ENCODE measurements at regions not wholly inside any gene's neighbourhood (a gene's known extent, or its start where the extent isn't known, plus 50 kb on each side); places are given as distances from the start of the nearest gene placed in this dataset.

DNA sequence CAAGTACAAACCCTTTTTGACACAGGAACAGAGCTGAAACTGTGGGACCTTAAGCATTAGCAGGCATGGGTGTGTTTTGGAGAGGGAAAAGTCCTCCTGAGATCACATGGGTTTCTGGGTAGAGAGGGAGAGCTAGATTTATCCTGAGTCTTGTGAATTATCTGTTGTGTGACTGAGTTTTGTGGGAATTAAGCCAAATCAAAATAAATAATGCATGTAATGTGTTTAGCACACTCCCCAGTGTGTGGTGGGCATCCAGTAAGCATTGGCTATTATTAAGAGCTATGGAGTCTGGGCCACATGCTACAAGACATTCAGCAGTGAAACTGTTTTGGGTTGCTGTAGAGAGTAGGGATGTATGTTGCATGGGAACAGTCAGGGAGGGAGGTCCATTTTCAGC, 75.3 kb upstream of the JAG1 start:
- Histone ChIP-seq H2AFZ (ENCODE audit: low read depth, low read length) (no peak overlapping the region), H3K4me1 (ENCODE audit: low read length) (no peaks in the 10 kb centered on the region), H3K79me2 (ENCODE audit: low read length) (no peaks in the 10 kb centered on the region), H3K4me3 (ENCODE audit: low read length) (no peak overlapping the region), H3K9me3 (ENCODE audit: insufficient read depth, low read length) (no peaks in the 10 kb centered on the region), H3K27ac (ENCODE audit: low read length) (no peak overlapping the region), H3K4me2 (ENCODE audit: low read length) (no peak overlapping the region), H3K27me3 (ENCODE audit: low read depth, low read length) (no peaks in the 10 kb centered on the region), H3K36me3 (replicated peaks; ENCODE audit: low read depth, low read length) (no peaks in the 10 kb centered on the region), H4K20me1 (ENCODE audit: insufficient read depth, low read length) (no peaks in the 10 kb centered on the region), H3K9ac (ENCODE audit: low read length) (no peak overlapping the region)
- TF ChIP-seq EZH2phosphoT487 (IDR thresholded peaks at IDR 0.05; ENCODE audit: low read depth) = no peak

DNA sequence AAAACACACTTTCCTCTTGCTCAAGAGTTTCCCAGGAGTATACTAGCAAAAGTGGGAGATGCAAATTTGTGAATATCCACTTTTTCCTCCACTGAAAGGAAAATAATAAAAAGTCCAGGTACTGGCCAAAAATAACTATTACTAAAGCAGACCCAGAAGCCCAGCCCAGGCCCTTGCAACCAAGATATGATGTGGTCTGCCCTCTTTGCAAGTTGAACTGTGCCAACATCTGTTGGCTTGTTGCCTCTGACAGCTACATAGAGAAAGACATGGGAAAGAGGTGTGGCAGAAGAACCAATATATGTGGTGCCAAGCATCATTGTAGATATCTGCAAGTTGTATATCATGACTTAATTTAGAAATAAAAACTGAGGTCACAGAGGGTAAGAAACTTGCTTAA, 78.4 kb upstream of the JAG1 start:
- Histone ChIP-seq H3K9ac (ENCODE audit: low read length) (no peak overlapping the region), H2AFZ (ENCODE audit: low read depth, low read length) (no peak overlapping the region), H3K79me2 (ENCODE audit: low read length) (no peaks in the 10 kb centered on the region), H3K4me3 (ENCODE audit: low read length) (no peak overlapping the region), H3K36me3 (replicated peaks; ENCODE audit: low read depth, low read length) (no peaks in the 10 kb centered on the region), H3K4me1 (ENCODE audit: low read length) (no peaks in the 10 kb centered on the region), H3K27me3 (ENCODE audit: low read depth, low read length) (peaks cover 13% of the 10 kb centered on the region), H3K27ac (ENCODE audit: low read length) (no peak overlapping the region), H3K9me3 (ENCODE audit: insufficient read depth, low read length) (no peaks in the 10 kb centered on the region), H4K20me1 (ENCODE audit: insufficient read depth, low read length) (no peaks in the 10 kb centered on the region), H3K4me2 (ENCODE audit: low read length) (no peak overlapping the region)
- TF ChIP-seq, protein P1, sequence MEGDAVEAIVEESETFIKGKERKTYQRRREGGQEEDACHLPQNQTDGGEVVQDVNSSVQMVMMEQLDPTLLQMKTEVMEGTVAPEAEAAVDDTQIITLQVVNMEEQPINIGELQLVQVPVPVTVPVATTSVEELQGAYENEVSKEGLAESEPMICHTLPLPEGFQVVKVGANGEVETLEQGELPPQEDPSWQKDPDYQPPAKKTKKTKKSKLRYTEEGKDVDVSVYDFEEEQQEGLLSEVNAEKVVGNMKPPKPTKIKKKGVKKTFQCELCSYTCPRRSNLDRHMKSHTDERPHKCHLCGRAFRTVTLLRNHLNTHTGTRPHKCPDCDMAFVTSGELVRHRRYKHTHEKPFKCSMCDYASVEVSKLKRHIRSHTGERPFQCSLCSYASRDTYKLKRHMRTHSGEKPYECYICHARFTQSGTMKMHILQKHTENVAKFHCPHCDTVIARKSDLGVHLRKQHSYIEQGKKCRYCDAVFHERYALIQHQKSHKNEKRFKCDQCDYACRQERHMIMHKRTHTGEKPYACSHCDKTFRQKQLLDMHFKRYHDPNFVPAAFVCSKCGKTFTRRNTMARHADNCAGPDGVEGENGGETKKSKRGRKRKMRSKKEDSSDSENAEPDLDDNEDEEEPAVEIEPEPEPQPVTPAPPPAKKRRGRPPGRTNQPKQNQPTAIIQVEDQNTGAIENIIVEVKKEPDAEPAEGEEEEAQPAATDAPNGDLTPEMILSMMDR (IDR thresholded peaks at IDR 0.05; ENCODE audit: low read depth, low read length) = no peak
- TF ChIP-seq EZH2phosphoT487 (IDR thresholded peaks at IDR 0.05; ENCODE audit: low read depth) = no peak

DNA sequence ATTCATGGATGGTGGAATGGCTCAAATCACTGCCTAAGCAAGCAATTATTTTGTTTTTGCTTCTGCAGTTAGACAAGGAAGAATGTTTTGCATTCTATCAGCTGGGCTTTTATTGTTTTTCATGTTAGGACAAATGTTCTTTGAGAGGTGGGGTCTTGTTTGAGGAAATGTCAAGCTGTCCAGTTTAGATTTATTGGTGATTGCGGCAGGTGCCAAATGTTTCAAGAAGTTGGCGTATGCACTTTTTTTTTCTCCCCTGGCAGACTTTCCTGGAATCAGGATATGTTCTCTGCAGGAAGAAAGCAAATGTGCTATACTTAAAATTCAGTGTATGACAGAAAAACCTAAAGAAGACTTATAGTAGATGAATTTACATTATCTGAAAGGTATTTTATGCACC, 81.0 kb upstream of the JAG1 start:
- H3K4me1 ChIP-seq (ENCODE audit: low read length) = no peaks in the 10 kb centered on the region
- no peak overlapping the region for H3K27ac ChIP-seq (ENCODE audit: low read length)
- TF ChIP-seq EZH2phosphoT487 (IDR thresholded peaks at IDR 0.05; ENCODE audit: low read depth) = no peak
- TF ChIP-seq, protein P1 (IDR thresholded peaks at IDR 0.05; ENCODE audit: low read depth, low read length) = no peak
- H2AFZ ChIP-seq (ENCODE audit: low read depth, low read length) = no peak overlapping the region
- no peak overlapping the region for H3K4me2 ChIP-seq (ENCODE audit: low read length)
- H3K27me3 ChIP-seq (ENCODE audit: low read depth, low read length) = peaks cover 13% of the 10 kb centered on the region
- no peaks in the 10 kb centered on the region for H3K79me2 ChIP-seq (ENCODE audit: low read length)
- no peaks in the 10 kb centered on the region for H4K20me1 ChIP-seq (ENCODE audit: insufficient read depth, low read length)
- H3K9me3 ChIP-seq (ENCODE audit: insufficient read depth, low read length) = no peaks in the 10 kb centered on the region
- H3K36me3 ChIP-seq (replicated peaks; ENCODE audit: low read depth, low read length) = no peaks in the 10 kb centered on the region
- H3K9ac ChIP-seq (ENCODE audit: low read length) = no peak overlapping the region
- H3K4me3 ChIP-seq (ENCODE audit: low read length) = no peak overlapping the region

DNA sequence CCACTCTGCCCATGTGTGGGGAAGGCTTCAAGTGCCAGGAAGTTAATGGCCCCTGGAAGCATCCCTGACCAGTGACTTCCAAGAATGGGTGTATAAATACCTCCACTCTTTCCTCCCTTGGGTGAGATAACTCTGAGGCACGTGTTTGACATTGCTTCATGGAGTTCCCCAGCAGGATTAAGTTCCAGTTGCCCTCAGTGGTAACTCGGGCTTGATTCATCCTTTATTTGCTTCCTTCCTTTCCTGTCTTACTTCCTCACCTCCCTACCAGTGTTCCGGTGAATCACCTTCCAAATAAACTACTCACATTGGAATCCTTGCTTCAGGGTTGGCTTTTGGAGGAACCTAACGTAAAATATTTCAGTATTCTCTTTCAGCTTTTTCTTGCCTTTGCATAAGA, 84.6 kb upstream of the JAG1 start:
- Histone ChIP-seq H3K79me2 (ENCODE audit: low read length) (no peaks in the 10 kb centered on the region), H3K36me3 (replicated peaks; ENCODE audit: low read depth, low read length) (no peaks in the 10 kb centered on the region), H3K9ac (ENCODE audit: low read length) (no peak overlapping the region), H3K27ac (ENCODE audit: low read length) (no peak overlapping the region), H3K4me1 (ENCODE audit: low read length) (no peaks in the 10 kb centered on the region), H3K4me2 (ENCODE audit: low read length) (no peak overlapping the region), H3K9me3 (ENCODE audit: insufficient read depth, low read length) (no peaks in the 10 kb centered on the region), H4K20me1 (ENCODE audit: insufficient read depth, low read length) (no peaks in the 10 kb centered on the region), H2AFZ (ENCODE audit: low read depth, low read length) (no peak overlapping the region), H3K27me3 (ENCODE audit: low read depth, low read length) (peaks cover 16% of the 10 kb centered on the region), H3K4me3 (ENCODE audit: low read length) (no peak overlapping the region)
- TF ChIP-seq, protein P1 (IDR thresholded peaks at IDR 0.05; ENCODE audit: low read depth, low read length) = no peak
- no peak for TF ChIP-seq EZH2phosphoT487 (IDR thresholded peaks at IDR 0.05; ENCODE audit: low read depth)

DNA sequence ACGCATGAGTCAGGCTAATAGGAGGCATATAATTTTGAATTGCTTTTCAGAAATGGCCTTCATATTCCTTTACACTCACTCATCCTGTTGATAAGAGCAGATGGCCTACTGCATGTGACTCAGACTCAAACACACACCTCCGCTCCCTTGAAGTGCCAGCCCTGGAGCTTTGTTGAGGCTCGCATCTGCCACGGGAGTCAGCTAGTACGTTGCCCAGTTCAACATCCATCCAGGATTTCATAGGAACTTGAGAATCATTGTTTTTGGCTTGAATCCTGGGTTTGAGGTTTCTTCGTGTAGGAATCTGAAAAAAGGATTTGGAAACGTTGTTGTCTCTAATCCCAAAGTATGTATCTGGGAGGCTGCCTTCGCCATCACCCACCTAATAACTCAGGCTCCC, 87.4 kb upstream of the JAG1 start:
- no peaks in the 10 kb centered on the region for H3K9me3 ChIP-seq (ENCODE audit: insufficient read depth, low read length)
- no peaks in the 10 kb centered on the region for H3K4me1 ChIP-seq (ENCODE audit: low read length)
- no peak overlapping the region for H2AFZ ChIP-seq (ENCODE audit: low read depth, low read length)
- H3K4me2 ChIP-seq (ENCODE audit: low read length) = no peak overlapping the region
- no peaks in the 10 kb centered on the region for H3K79me2 ChIP-seq (ENCODE audit: low read length)
- no peak overlapping the region for H3K4me3 ChIP-seq (ENCODE audit: low read length)
- no peak overlapping the region for H3K27ac ChIP-seq (ENCODE audit: low read length)
- H3K36me3 ChIP-seq (replicated peaks; ENCODE audit: low read depth, low read length) = no peaks in the 10 kb centered on the region
- no peak overlapping the region for H3K9ac ChIP-seq (ENCODE audit: low read length)
- no peaks in the 10 kb centered on the region for H4K20me1 ChIP-seq (ENCODE audit: insufficient read depth, low read length)
- peaks cover 3% of the 10 kb centered on the region; the same call in 1 of the 2 replicates for H3K27me3 ChIP-seq (ENCODE audit: low read depth, low read length)
- TF ChIP-seq EZH2phosphoT487 (IDR thresholded peaks at IDR 0.05; ENCODE audit: low read depth) = no peak
- TF ChIP-seq, protein P1 (IDR thresholded peaks at IDR 0.05; ENCODE audit: low read depth, low read length) = no peak

Data from OCI-LY3 (cell line).